ENCODE measurements at regions not wholly inside any gene's neighbourhood (a gene's known extent, or its start where the extent isn't known, plus 50 kb on each side); places are given as distances from the start of the nearest gene placed in this dataset.
"Not testable (repeated sequence)": the region's sequence is repeated elsewhere in the genome, so short reads cannot be mapped to it uniquely, and the experiment has no call there.

DNA sequence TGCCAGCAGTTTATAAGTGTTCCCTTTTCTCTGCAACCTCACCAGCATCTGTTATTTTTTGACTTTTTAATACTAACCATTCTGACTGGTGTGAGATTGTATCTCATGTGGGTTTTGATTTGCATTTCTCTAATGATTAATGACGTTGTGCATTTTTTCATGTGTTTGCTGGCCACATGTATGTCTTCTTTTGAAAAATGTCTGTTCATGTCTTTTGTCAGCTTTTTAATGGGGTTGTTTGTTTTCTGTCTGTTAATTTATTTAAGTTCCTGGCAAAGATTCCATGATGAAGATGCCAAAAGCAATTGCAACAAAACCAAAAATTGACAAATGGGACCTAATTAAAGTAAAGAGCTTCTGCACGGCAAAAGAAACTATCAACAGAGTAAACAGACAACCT is 137.2 kb upstream of the JCAD start:
- DNase-seq: not testable (repeated sequence)

DNA sequence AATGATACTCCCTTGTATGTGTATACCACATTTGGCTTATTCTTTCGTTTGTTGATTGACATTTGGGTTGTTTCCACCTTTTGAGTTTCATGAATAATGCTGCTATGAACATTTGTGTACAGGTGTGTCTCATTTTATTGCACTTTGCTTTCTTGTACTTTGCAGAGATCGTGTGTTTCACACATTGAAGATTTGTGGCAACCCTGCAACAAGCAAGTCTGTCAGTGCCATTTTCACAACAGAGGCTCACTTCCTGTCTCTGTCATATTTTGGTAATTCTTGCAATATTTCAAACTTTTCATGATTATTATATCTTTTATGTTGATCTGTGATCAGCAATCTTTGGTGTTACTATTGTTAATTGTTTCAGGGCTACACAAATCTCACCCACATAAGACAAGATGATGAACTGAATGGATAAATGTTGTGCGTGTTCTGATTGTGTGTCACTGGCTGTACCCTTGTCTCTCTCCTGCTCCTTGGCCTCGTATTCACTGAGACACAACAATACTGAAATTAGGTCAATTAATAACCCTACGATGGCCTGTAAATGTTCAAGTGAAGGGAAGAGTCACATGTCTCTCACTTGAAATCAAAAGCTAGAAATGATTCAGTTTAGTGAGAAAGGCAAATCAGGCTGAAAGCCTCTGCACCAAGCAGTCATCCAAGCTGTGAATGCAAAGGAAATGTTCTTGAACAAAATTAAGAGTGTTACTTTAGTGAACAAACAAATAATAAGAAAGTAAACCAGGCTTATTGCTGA is 133.6 kb upstream of the JCAD start:
- no peak for DNase-seq

DNA sequence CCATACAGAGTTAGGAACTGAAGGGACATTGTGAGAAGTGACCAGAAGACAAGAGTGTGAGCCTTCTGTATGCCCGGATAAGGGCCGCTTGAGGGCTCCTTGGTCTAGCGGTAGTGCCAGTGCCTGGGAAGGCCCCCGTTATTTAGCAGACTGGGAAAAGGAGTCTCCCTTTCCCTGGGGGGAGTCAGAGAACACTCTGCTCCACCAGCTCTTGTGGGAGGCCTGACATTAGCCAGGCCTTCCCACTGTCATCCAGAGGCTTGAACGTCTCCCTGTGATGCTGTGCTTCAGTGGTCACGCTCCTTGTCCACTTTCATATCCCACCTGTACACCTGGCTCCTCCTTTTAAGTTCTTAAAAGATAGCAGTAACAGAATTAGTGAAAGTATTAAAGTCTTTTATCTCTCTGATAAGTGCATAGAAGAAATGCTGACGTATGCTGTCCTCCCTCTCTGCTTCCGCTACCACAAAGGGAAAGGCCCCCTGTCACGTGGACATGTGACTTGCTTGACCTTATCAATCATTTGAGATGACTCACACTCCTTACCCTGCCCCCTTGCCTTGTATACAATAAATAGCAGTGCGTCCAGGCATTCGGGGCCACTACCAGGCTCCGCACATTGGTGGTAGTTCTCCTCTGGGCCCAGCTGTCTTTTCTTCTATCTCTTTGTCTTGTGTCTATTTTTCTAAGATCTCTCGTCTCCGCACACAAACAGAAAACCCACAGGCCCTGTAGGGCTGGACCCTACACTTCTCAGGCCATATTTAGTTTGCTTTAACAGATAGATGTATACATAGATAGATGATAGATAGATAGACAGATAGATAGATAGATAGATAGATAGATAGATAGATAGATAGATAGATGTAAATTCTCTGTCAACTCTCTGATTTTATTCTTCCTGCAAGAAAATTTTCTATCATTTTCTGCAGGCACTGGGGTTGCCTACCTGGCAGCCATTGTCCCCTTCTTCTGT is 131.5 kb upstream of the JCAD start:
- no peak for DNase-seq

DNA sequence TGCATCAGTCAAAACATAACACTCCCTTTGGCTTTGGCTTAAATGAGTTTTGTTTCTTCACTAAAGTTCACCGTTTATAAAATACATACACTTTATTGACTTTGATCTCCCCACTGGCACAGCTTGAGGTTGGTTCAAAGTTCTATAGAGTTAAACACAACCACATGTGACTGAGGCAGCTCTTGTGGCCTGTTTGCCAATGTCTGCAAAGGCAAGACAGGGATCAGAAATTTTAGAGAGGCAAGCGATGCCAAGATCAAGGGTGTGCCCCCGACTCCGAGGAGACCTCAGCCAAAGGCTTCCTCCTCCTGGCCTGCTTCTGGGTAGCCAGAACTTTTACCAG is 129.8 kb upstream of the JCAD start:
- DNase-seq: no peak

DNA sequence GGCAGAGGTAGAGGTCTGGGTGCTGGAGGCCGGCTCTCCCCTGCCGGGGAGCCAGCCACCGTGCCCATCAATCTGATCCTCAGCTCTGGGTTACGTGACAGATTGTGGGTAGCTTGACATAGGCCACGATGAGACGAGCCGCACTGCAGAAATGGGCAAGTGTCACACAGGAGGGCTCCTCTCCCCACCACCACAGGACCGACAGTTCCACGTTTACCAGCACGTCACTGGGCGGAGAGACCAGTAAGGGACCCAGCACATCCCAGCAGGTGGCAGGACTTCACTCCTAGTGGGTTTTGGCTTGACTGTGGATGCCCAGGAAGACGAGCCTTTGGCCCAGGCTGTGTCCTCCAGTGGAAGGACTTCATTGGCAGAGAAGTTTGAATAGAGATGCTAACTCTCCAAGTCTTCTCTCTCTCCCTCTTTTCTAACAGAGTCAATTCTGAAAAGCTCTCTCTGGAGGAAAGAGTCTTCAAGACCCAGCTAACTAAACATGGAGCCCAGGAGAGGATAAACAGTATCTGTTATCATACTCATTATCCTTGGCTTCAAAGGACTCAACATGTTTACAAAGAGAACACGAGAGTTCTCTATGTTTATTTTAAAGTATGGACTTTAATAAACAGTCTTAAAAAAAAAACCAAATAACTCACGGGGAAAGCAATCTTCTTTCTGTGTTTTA is 129.3 kb upstream of the JCAD start:
- no peak for DNase-seq

DNA sequence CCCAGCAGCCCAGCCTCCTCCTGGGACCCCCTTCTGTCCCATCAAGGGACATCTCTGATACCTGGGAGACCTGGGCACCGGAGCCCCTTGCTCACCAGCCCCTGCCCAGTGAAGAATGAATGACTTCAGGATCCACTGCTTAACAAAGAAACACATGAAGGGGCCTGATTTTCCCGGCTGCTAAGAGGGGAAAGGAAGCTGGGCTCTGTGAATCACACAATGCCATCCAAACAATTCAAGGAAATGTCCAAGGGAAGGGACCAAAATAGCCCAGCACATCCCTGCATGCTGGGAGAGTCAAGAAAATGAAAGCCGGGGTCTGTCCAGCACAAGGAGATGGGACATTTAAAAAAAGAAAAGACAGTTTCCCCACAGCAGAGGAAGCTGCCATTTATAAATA is 128.7 kb upstream of the JCAD start:
- DNase-seq: no peak

DNA sequence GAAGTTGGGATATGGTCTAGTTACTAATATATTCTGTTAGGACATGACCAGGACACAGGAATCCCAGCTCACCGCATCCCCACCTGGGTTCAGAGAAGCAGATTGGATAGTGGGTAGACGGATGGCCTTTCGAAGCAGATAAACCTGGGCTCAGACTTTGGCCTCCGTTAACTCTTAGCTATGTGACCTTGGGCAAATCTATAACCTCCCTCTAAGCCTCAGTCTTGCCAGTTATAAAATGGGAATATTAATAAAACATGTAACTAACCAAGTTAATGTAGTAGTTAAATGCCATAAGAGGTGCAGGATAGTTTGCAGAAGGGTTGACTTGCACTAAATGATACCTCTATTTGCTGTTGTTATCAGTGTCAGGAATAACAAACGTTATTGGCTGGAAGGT is 127.6 kb upstream of the JCAD start:
- DNase-seq: no peak

DNA sequence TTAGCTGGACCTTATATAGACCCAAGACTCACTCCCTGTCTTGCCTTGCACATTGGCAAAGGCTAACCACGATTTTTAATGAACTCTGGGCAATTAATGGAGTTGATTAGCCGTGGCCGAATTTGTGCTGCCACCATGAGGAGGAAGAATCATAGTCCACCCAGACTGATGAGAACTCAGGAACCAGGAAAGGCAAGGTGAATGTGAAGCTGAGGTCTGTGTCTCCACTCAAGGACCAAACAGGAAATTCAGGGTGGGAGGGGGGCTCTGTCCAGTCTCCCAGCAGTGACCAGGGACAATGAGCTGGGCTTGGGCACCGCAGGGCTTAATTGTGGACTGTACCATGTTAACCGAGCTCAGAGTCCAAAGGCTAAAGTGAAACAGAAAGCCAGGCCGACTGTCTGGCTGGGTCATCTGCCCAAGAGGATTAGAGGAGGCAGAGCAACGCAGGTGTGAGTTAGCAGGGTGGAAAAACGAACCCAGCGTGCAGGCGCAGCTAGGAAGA is 127.0 kb upstream of the JCAD start:
- DNase-seq: no peak

DNA sequence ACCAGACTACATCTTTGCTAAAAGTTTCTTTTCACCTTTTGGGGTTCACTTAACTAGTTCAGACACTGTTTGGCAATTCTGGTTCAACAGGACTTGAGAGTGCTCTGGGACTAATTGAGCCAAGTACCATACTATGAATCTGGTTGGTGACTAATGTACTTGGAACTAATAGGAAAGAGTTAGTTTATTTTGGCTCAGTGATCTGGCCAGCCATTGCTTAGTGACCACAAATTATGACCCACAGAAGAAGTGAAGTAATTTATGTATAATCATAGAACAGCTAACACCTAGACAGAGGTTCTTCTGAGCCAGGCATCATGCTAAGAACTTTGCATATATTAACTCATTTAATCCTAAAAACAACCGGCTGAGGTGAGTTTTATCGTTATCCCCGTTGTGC is 126.5 kb upstream of the JCAD start:
- no peak for DNase-seq

DNA sequence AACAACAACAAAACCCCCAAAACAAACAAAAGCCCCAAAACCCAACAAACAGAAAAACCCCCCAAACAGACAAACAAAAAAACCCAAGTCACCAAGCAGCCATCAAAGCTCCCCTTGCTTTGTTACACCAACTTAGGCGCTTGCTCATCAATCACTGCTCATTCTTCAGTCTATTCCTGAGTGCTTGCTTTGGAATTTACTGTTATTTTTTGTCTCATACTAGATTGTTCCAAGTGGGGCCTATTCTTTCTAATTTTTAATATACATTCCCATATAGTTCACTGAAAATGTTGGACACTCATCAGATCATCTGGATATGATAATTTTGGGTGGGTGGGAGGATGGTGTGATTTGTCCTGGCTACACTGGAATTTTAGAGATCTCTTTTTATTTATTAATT is 126.0 kb upstream of the JCAD start:
- no peak for DNase-seq

DNA sequence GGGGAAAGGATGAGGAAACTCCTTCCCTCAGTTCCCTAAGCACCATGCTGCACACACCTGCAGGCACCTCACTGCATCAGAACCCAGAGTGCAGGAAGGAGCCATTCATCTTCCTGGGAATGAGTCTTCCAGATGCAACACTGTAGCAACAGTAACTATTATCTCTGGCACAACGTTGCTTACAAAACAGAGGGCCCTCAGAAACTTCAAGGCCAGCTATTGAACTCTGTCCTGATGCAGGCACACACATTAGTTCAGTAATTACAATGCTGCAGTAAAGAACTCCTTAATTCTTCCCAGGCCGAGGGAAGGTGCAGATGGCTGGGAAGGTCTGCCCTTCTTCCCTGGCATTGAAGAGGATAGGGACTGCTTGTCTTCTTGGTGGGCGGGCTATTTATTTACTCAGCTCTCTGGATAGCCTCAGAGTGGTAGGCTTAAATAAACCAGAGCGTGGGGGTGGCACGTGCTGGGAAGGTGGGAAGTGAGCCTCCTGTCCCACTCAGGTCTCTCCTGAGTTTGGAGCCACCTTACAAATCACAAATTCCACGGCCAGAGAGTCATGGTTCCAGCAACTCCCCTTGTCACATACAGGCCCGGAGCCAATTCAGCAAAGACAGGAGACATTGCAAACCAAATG is 125.1 kb upstream of the JCAD start:
- DNase-seq: no peak

DNA sequence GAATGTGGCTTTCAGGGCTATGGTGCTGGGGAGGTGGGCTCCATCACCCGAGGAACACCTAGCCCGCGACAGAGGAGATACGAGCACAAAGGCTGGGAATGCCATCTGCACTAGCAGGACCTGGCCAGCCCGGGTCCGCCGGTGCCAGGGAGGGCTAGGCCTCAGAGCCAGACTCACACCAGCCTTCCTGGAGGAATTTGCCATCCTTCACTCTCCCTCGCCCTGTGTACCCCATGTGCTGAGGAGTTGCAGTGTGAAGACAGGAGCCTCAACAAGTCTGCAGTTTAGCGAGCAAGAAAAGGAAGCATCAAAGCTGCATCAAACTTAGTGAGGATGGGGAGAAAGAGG is 123.6 kb upstream of the JCAD start:
- no peak for DNase-seq

DNA sequence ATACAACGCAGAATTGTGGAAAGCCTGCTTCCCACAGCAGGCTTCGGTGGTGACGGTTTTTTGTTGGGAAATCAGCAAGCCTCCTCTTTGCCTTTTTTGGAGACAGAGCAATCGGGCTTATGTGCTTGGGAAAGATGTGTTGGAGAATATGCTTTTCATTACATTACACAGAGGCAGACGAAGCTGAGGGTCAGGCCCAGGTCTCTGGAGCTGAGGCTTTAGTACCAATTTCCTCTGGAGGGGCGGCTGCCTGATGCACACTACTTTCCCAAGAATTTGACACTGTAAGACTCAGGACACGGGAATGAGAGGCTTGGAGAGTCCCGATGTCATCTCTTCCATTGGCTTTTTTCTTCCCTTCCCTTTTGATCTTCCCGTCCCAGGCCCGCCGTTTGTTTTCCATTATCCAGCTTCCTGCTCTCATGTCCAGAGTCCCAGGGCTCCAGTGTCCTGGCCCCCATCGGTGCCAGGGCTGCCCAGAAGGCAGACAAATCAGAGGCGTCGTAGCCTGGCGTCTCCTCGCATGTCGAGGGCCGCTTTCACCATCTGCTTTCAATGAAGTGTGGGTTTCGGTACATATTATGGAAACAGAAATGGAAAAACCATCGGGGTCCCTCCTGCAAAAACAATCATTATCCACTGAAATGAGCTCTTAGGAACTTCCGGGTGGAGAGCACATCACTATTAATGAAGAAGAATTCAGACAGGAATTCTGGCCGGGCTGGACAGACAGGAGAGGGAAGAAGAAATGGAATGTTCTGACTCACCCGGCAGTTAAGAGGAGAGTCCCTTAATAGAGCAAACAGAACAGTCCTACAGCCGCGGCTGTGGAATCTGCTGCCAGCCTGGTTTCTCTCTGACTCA is 123.0 kb upstream of the JCAD start:
- DNase-seq: no peak

DNA sequence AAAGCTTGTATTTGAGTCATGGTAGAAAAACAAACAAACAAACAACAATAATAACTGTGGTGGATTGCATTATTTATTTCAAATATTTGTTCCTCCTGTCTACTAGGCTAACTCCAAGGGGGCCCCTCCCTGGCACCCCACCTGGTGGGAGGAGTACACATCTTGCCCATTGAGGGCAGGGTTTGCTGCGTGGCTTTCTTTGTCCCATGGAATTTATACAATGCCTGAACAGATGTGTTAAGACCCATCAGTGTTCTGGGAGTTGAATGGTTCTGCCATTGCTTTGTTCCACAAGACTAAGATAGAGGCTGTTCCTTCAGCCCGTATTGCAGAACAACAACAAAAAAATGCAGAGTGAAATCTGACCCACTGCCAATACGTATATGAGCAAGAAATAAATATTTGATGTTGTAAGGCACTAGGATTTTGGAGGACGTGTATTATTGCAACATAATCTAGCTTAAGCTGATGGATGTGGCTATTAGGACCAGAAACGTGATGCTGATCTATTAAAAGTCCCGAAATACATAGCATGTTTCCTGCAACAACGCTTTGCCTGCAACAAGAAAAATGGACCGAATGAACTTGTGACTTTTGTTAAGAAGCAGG is 119.1 kb upstream of the JCAD start:
- DNase-seq: no peak

DNA sequence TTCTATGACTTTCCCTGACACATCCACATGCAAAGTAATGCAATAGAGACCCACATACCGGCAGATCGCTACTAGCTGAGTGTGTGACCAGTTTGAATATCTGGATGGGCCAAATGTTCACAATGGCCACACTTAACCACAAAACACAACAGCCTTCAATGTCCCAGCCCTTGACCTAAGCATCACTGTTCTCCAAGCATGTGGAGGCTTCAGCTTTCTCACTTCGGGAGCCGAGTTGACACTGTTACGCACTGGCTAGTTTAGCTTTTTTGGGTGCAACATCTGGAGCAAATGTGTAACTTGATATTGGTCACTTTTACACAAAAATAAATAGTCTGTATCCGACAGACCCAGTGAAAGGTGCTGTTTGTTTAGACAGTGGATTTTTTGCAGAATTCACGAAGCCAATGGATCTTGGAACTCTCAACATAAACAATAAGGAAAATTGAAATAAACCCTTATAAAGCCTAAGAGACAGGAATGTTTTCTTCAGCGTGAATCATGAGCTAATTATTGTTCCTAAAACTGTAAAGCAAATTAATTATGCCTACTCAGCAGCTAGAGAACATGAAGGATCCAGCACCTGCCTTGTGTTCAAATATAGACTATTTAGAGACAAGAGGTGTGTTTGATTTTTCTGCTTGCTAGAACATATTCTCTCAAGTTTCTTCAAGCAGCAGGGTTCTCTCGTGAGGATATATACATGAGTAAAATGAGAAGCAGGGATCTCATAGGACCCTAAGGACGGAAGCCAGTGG is 117.6 kb upstream of the JCAD start:
- DNase-seq: no peak

DNA sequence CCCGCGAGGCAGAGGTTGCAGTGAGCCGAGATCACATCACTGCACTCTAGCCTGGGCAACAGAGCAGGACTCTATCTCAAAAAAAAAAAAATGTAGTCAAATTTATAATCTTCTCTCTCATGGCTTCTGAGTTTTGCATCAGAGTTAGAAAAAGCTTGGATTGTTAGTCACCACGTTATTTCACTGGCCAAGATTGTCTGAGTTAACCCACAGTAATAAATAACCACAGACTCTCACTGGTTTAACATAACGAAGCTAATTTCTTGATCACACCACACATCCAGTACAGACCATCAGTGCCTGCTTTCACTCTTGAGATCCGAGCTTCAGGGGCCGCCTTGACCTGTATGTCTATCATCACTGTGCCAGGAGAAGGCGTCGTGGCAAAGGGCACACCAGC is 116.8 kb upstream of the JCAD start:
- no peak for DNase-seq

DNA sequence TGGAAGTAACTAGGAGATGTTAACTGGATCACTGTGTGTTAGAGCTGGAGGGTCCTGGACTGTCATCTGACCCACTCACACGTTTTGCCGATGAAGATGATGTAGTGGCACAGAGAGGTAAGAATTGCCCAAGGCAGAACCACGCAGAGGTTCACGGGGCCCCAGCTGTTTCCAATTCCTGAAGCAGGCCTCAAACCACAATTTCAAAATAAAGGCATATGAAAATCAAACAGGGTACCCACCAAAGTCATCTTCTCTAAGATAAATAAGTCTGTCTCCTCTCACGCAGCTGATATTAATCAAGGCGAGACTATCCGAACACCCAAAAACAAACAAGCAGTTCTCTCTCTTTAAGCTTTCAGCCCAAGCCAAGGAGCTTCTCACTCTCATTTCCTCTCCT is 113.3 kb upstream of the JCAD start:
- no peak for DNase-seq

DNA sequence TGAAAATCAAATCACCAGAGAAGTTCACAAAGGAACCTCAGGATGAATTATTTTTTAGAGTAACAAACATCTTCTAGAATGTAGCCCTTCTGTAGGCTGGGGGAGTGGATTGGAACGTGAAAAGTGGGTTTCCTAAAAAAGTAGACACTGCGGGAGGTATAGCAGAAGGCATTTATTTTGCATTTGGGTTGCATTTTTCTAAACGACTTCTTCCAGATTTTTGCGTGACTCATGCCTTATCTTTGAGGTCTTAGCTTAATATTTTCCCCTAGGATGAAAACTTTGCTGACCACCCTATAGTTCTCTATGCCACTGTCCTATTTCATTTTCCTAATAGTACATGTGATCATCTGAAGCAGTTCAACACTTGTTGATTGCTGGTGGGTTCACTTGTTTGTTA is 112.7 kb upstream of the JCAD start:
- DNase-seq: no peak

DNA sequence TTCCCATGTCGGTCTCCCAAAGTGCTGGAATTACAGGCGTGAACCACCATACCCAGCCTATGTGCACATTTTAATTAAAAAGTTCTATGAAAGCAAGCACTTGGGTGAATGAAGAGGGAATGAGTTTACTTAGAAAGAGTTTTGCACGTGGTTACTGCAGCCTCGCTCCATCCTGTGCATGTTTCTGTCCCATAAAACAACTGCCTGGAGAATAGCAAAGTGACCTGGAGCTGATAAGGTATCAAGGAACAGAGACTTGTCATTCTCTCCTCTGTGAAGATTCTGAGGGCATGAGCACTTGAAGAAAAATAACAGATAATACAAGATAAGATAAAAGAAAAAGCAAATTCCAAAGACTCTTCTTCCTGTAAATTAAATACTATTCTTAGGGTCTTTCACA is 112.2 kb upstream of the JCAD start:
- no peak for DNase-seq

DNA sequence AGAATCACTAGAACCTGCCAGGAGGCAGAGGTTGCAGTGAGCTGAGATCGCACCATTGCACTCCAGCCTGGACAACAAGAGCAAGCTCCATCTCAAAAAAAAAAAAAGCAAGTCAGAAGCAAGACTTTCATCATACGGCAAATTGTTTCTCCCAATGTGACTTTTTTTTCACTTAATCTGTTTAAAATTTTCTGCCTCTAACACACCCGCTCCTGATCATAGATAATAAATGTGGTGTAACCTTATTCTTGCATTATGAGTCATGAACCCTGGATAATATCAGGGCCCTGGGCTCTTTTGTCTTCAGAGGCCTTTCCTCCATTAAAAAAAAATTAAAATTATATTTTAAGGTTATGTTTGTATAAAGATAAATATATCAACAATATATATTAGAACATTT is 111.4 kb upstream of the JCAD start:
- DNase-seq: no peak

DNA sequence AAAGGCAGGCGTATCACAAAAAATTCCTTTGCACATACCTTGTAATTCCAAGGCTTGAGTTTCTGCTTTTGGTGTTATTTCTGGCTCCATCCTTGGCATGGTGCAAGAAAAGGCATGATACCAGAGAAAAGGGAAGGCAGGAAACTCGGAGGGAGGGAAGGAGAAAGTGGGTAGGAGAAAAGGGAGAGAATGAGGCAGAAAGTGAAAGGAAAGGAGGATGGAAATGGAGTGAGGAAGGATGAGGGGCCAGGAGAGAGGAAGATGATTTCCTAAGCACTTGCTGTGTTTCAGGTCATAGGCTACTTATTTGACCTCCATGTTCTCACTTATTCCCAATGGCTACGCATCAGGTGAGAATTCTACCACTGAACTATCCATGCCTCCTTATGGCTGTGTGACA is 110.8 kb upstream of the JCAD start:
- no peak for DNase-seq
